HEK293 (cell line): ENCODE measurements at regions not wholly inside any gene's neighbourhood (a gene's known extent, or its start where the extent isn't known, plus 50 kb on each side); places are given as distances from the start of the nearest gene placed in this dataset.

ENCODE experiments used
- BCL11B ChIP-seq: fragments of 450-650 bp; formaldehyde crosslinking; IDR thresholded peaks from 2 replicates; pipeline ENCODE4 v1.5.1; 2016; ENCODE audit warnings: low read depth, missing biosample characterization, missing genetic modification characterization
- HOXA7 ChIP-seq: sonication (generic); formaldehyde crosslinking; IDR thresholded peaks from 2 replicates; pipeline ENCODE4 v1.8.1; 2022; ENCODE audit warnings: missing genetic modification reagents, borderline replicate concordance
- KLF10 ChIP-seq: fragments of 450-650 bp; IDR thresholded peaks from 2 replicates; pipeline ENCODE4 v1.5.1; 2018; ENCODE audit warnings: missing biosample characterization, mild to moderate bottlenecking, missing genetic modification characterization
- PRDM1 ChIP-seq: fragments of 450-650 bp; formaldehyde crosslinking; IDR thresholded peaks from 2 replicates; pipeline ENCODE4; 2016; ENCODE audit warnings: missing biosample characterization, missing genetic modification characterization
- PRDM4 ChIP-seq: fragments of 450-650 bp; formaldehyde crosslinking; IDR thresholded peaks from 2 replicates; pipeline ENCODE4 v1.5.1; 2017; ENCODE audit warnings: missing biosample characterization, missing genetic modification characterization
- ZBTB10 ChIP-seq: fragments of 450-650 bp; formaldehyde crosslinking; IDR thresholded peaks from 2 replicates; pipeline ENCODE4 v1.5.1; 2016; ENCODE audit warnings: missing biosample characterization, missing genetic modification characterization
- ZBTB17 ChIP-seq: fragments of 450-650 bp; formaldehyde crosslinking; IDR thresholded peaks from 2 replicates; pipeline ENCODE4 v1.5.1; 2016; ENCODE audit warnings: missing biosample characterization, missing genetic modification characterization
- ZBTB20 ChIP-seq: fragments of 450-650 bp; formaldehyde crosslinking; IDR thresholded peaks from 2 replicates; pipeline ENCODE4 v1.5.1; 2016; ENCODE audit warnings: missing biosample characterization, missing genetic modification characterization
- ZFHX2 ChIP-seq: fragments of 450-650 bp; formaldehyde crosslinking; conservative IDR thresholded peaks from 2 replicates; pipeline ENCODE4 v1.5.1; 2016; ENCODE audit warnings: missing biosample characterization, missing genetic modification characterization
- ZNF10 ChIP-seq: fragments of 450-650 bp; formaldehyde crosslinking; IDR thresholded peaks from 2 replicates; pipeline ENCODE4 v1.5.1; 2017; ENCODE audit warnings: missing biosample characterization, missing genetic modification characterization
- ZNF148 ChIP-seq: fragments of 450-650 bp; formaldehyde crosslinking; IDR thresholded peaks from 2 replicates; pipeline ENCODE4 v1.5.0; 2017; ENCODE audit warnings: missing biosample characterization, missing genetic modification characterization, borderline replicate concordance
- ZNF266 ChIP-seq: fragments of 450-650 bp; formaldehyde crosslinking; IDR thresholded peaks from 2 replicates; pipeline ENCODE4 v1.5.1; 2016; ENCODE audit warnings: missing biosample characterization, missing genetic modification characterization, low read depth
- ZNF280C ChIP-seq: fragments of 450-650 bp; formaldehyde crosslinking; IDR thresholded peaks from 2 replicates; pipeline ENCODE4 v1.5.1; 2016; ENCODE audit warnings: missing biosample characterization, missing genetic modification characterization
- ZNF600 ChIP-seq: fragments of 450-650 bp; formaldehyde crosslinking; IDR thresholded peaks from 2 replicates; pipeline ENCODE4 v1.5.1; 2016; ENCODE audit warnings: missing biosample characterization, missing genetic modification characterization
- ZNF629 ChIP-seq: fragments of 450-650 bp; formaldehyde crosslinking; IDR thresholded peaks from 2 replicates; pipeline ENCODE4 v1.5.1; 2017; ENCODE audit warnings: missing biosample characterization, missing genetic modification characterization
- ZNF654 ChIP-seq: fragments of 450-650 bp; formaldehyde crosslinking; IDR thresholded peaks from 2 replicates; pipeline ENCODE4 v1.5.1; 2016; ENCODE audit warnings: low read depth, missing biosample characterization, missing genetic modification characterization
- ZNF791 ChIP-seq: fragments of 450-650 bp; formaldehyde crosslinking; IDR thresholded peaks from 2 replicates; pipeline ENCODE4 v1.5.1; 2016; ENCODE audit warnings: missing biosample characterization, missing genetic modification characterization
- ZXDB ChIP-seq: fragments of 450-650 bp; formaldehyde crosslinking; IDR thresholded peaks from 2 replicates; pipeline ENCODE4 v1.5.1; 2016; ENCODE audit warnings: missing biosample characterization, missing genetic modification characterization
- TF ChIP-seq, protein P1 (sequence below): fragments of 450-650 bp; formaldehyde crosslinking; IDR thresholded peaks from 2 replicates; pipeline ENCODE4 v1.5.1; 2016; ENCODE audit warnings: missing biosample characterization, missing genetic modification characterization
- TF ChIP-seq, protein P2 (sequence below): fragments of 450-650 bp; formaldehyde crosslinking; IDR thresholded peaks from 2 replicates; pipeline ENCODE4 v1.5.1; 2016; ENCODE audit warnings: missing biosample characterization, missing genetic modification characterization

DNA sequence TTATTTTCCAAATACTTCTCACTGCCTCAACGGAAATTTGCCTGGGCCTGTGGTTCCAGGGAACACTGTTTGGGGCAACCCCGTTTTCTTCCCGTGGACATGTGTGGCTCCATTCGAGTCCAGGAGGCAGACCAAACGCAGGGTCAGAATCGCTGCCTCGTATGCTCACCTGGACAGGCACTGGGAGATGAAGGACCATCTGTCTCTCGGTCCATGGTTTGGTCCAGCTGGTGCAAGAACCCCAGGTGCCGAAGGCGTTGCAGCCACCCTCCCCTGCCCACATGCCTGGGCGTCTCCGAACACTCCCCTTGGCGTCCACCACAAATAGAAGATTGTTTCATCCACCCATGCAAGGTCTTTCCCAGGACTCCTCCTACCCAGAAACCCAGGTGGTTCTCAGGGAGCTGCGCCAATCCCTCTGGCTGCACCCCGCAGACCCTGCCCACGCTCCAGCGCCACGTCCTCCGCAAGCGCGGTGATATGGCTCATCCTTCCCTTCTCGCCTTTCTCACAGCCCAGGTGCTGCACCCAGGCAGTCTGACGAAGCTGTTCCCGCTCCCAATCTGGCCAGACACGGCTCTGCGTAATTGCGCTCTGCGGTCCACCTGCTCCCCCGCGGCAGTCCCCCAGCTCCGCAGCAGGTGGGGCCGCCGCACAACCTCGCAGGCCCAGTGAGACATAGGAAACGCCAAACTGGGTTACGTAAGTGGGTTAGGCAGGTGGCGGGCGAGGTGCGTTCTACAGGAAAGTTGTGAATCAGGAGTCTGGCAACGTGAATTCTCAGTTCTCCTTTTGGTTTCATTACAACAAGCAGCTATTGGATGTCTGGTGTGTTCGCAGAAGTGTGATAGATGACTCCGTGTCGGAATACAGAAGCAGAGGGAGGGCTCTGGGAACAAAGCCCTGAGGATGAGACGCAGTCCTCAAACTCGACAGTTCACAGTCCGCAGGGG, 146.2 kb upstream of the ECI2 start (continued):
- no peak for TF ChIP-seq ZNF148 (tag by site-specific recombination)
- peak; percentile 16; the same call in 1 of the 2 replicates for TF ChIP-seq ZXDB (tag by site-specific recombination)
- peak; percentile 87 for TF ChIP-seq ZFHX2 (tag by site-specific recombination)
- TF ChIP-seq ZBTB20 (tag by site-specific recombination), result peak; percentile 18; the same call in 1 of the 2 replicates
- TF ChIP-seq PRDM4, result no peak
- no peak for TF ChIP-seq ZNF266
- TF ChIP-seq ZBTB17 (tag by site-specific recombination), result peak; percentile 69
- TF ChIP-seq HOXA7 (CRISPR knock-in tag), result no peak
- no peak for TF ChIP-seq ZNF280C
- TF ChIP-seq ZNF10 (tag by site-specific recombination), result no peak
- TF ChIP-seq PRDM1 (tag by site-specific recombination), result no peak
- TF ChIP-seq, protein P1, sequence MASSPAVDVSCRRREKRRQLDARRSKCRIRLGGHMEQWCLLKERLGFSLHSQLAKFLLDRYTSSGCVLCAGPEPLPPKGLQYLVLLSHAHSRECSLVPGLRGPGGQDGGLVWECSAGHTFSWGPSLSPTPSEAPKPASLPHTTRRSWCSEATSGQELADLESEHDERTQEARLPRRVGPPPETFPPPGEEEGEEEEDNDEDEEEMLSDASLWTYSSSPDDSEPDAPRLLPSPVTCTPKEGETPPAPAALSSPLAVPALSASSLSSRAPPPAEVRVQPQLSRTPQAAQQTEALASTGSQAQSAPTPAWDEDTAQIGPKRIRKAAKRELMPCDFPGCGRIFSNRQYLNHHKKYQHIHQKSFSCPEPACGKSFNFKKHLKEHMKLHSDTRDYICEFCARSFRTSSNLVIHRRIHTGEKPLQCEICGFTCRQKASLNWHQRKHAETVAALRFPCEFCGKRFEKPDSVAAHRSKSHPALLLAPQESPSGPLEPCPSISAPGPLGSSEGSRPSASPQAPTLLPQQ (tag by site-specific recombination), result peak; percentile 83
- no peak; the same call in 1 of the 2 replicates for TF ChIP-seq BCL11B (tag by site-specific recombination)
- peak; percentile 54 for TF ChIP-seq ZNF654 (tag by site-specific recombination)
- TF ChIP-seq, protein P2, sequence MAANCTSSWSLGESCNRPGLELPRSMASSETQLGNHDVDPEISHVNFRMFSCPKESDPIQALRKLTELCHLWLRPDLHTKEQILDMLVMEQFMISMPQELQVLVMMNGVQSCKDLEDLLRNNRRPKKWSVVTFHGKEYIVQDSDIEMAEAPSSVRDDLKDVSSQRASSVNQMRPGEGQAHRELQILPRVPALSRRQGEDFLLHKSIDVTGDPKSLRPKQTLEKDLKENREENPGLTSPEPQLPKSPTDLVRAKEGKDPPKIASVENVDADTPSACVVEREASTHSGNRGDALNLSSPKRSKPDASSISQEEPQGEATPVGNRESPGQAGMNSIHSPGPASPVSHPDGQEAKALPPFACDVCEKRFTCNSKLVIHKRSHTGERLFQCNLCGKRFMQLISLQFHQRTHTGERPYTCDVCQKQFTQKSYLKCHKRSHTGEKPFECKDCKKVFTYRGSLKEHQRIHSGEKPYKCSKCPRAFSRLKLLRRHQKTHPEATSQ (tag by site-specific recombination), result no peak
- peak; percentile 95 for TF ChIP-seq ZNF600
- TF ChIP-seq ZBTB10 (tag by site-specific recombination), result peak; percentile 41; the same call in 1 of the 2 replicates
- TF ChIP-seq ZNF629 (tag by site-specific recombination), result 0 out of 2 replicates have a peak, but pooled peaks have one; percentile 16
- no peak for TF ChIP-seq ZNF791 (tag by site-specific recombination)
- no peak for TF ChIP-seq KLF10 (tag by site-specific recombination)
